ENCODE measurements at regions not wholly inside any gene's neighbourhood (a gene's known extent, or its start where the extent isn't known, plus 50 kb on each side); places are given as distances from the start of the nearest gene placed in this dataset.

GRCh38 chr11:87459351-87459750 lies 421.6 kb downstream of the TMEM135 start (continued):
- TF ChIP-seq ZNF462 (CRISPR knock-in tag; IDR thresholded peaks at IDR 0.05) = no peak

- no peak for TF ChIP-seq STAT1 (IDR thresholded peaks at IDR 0.05; ENCODE audit: unreplicated experiment)
- no peak for TF ChIP-seq CREB1 (CRISPR knock-in tag; IDR thresholded peaks at IDR 0.05; ENCODE audit: low read depth)
- no peak for TF ChIP-seq ZNF114 (CRISPR knock-in tag; IDR thresholded peaks at IDR 0.05)
- TF ChIP-seq JUNB (IDR thresholded peaks at IDR 0.05; ENCODE audit: unreplicated experiment) = no peak
- no peak for TF ChIP-seq ZNF462 (CRISPR knock-in tag; IDR thresholded peaks at IDR 0.05)
- no peak for TF ChIP-seq EZH2 (IDR thresholded peaks at IDR 0.05; ENCODE audit: low read depth, unreplicated experiment)
- TF ChIP-seq CTCF (conservative IDR thresholded peaks at IDR 0.05; ENCODE audit: low read depth in 2 of 2) = no peak
- no peak for TF ChIP-seq EZH2phosphoT487 (IDR thresholded peaks at IDR 0.05; ENCODE audit: unreplicated experiment)
- no peak for TF ChIP-seq NANOG (IDR thresholded peaks at IDR 0.05; ENCODE audit: borderline replicate concordance)
- no peaks in the 10 kb centered on the region for H3K4me1 ChIP-seq (ENCODE audit: insufficient read depth)
- no peak for ATAC-seq
- no peak for DNase-seq (ENCODE audit: low spot score)
- no peaks in the 10 kb centered on the region for H3K9me2 ChIP-seq (ENCODE audit: insufficient read depth)
- no peaks in the 10 kb centered on the region for H3K79me2 ChIP-seq (replicated peaks; ENCODE audit: insufficient read depth)
- no peaks in the 10 kb centered on the region for H3K27me3 ChIP-seq (ENCODE audit: insufficient read depth)
- no peaks in the 10 kb centered on the region for H3F3A ChIP-seq (replicated peaks; ENCODE audit: low read depth)
- H3K36me3 ChIP-seq (ENCODE audit: insufficient read depth) = no peaks in the 10 kb centered on the region
- no peaks in the 10 kb centered on the region for H3K27me3 Mint-ChIP-seq (ENCODE audit: insufficient read depth, low read depth, poor library complexity)
- H3K4me2 ChIP-seq = no peak overlapping the region
- no peaks in the 10 kb centered on the region for H3K4me1 Mint-ChIP-seq
- H3K27ac ChIP-seq (ENCODE audit: low read depth) = no peak overlapping the region
- H2AFZ ChIP-seq = no peak overlapping the region
- no peak overlapping the region for H3K27ac Mint-ChIP-seq
- no peaks in the 10 kb centered on the region; the same call in 1 of the 2 replicates for H4K20me1 ChIP-seq (replicated peaks; ENCODE audit: insufficient read depth)
- no peak overlapping the region for H3K4me3 ChIP-seq
- no peaks in the 10 kb centered on the region for H3K36me3 Mint-ChIP-seq (ENCODE audit: low read depth)
- no peak overlapping the region for H3K4me3 Mint-ChIP-seq
- H3K9me3 Mint-ChIP-seq = peaks cover 3% of the 10 kb centered on the region; the same call in 1 of the 3 replicates
Observed at GRCh38 chr11:87456499-87456898, 418.8 kb downstream of the TMEM135 start.

All from GM23338 (cell line).